MCF 10A (cell line): ENCODE measurements at regions not wholly inside any gene's neighbourhood (a gene's known extent, or its start where the extent isn't known, plus 50 kb on each side); places are given as distances from the start of the nearest gene placed in this dataset.

ENCODE experiments used
- BruUV-seq: library from RNA; stranded (reverse); fragments of 400-500 nt; replicated peaks from 2 replicates; lab custom pipeline; 2021; lab: Mats Ljungman, UMichigan
- CTCF ChIA-PET: fragments of 300-600 bp; sonication (Branson Sonifier 250); formaldehyde crosslinking; extraction: SDS; loops from one replicate; lab custom pipeline; 2021; ENCODE audit warnings: antibody characterized with exemption, inconsistent platforms; lab: Yijun Ruan, JAX
- POLR2A ChIA-PET: fragments of 300-600, 350-650 bp; sonication (Branson Sonifier 250); formaldehyde crosslinking; extraction: SDS; loops from one replicate; lab custom pipeline; 2020; ENCODE audit warnings: antibody characterized with exemption, inconsistent platforms; lab: Yijun Ruan, JAX
- DNase-seq: peaks from one replicate; pipeline ENCODE4 v3.0.0-alpha.2; 2018; ENCODE audit not compliant: unreplicated experiment
- H3K27ac Mint-ChIP-seq: one replicate; pipeline ENCODE4 v1.8.0; 2022; ENCODE audit warnings: mild to moderate bottlenecking, low read depth, mixed read lengths; ENCODE audit not compliant: unreplicated experiment
- H3K27me3 Mint-ChIP-seq: one replicate; pipeline ENCODE4 v1.8.0; 2022; ENCODE audit warnings: mixed read lengths; ENCODE audit not compliant: insufficient read depth, unreplicated experiment
- H3K36me3 Mint-ChIP-seq: one replicate; pipeline ENCODE4 v1.8.0; 2022; ENCODE audit warnings: mild to moderate bottlenecking, moderate library complexity, mixed read lengths; ENCODE audit not compliant: insufficient read depth, unreplicated experiment
- H3K4me1 Mint-ChIP-seq: one replicate; pipeline ENCODE4 v1.8.0; 2022; ENCODE audit warnings: mixed read lengths; ENCODE audit not compliant: insufficient read depth, unreplicated experiment
- H3K4me3 Mint-ChIP-seq: one replicate; pipeline ENCODE4 v1.8.0; 2022; ENCODE audit warnings: mild to moderate bottlenecking, moderate library complexity, mixed read lengths; ENCODE audit not compliant: unreplicated experiment
- H3K9me3 Mint-ChIP-seq: one replicate; pipeline ENCODE4 v1.8.0; 2022; ENCODE audit warnings: mixed read lengths; ENCODE audit not compliant: unreplicated experiment
- CTCF ChIP-seq: fragments of 200-600 bp; IDR thresholded peaks from one replicate; pipeline ENCODE4 v1.8.0; 2022; ENCODE audit warnings: antibody characterized with exemption, mild to moderate bottlenecking; ENCODE audit not compliant: unreplicated experiment
- intact Hi-C: fragments of 100-400 bp; cut with micrococcal nuclease; formaldehyde crosslinking; loops from 2 replicates; pipeline ENCODE4 v1.14.1; 2022

GRCh38 chr13:79742923-79743322 lies 262.0 kb downstream of the NDFIP2 start:
- no peak for TF ChIP-seq CTCF
- CTCF ChIA-PET: interaction anchor here (0.6 kb wide), 1 partner anchor 14 kb away, joined by 4 read pairs; no protein-coding TSS in a partner anchor
- Mint-ChIP-seq H3K27me3 (no peaks in the 10 kb centered on the region), H3K27ac (no peak overlapping the region), H3K4me1 (peaks cover 6% of the 10 kb centered on the region), H3K36me3 (no peaks in the 10 kb centered on the region), H3K9me3 (peaks cover 4% of the 10 kb centered on the region), H3K4me3 (no peak overlapping the region)
- intact Hi-C loops: no loop called here
- no peak for DNase-seq
- POLR2A ChIA-PET: no interaction called here
- no TSS peak for BruUV-seq

DNA sequence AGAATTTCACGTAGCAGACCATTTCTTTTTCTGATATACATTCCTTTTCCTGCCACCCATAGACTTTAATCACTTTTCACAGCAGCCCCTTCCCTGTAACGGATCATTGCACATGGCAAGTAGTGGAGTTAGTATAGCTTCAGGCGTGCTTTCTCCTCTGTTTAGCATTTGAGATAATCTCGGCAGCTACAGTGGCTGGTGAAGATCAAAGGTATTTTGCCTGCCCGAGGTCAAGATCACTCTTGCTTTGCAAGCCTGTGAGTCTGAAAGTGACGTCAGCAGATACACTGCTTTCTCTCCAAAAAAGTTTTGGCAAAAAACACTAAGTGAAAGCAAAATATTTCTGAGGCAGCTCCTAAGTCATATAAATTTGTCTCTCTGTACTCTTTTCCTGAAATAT lies 260.0 kb downstream of the NDFIP2 start:
- ChIA-PET CTCF (interaction anchor here (0.6 kb wide), 1 partner anchor 20 kb away, joined by 3 read pairs; no protein-coding TSS in a partner anchor), POLR2A (interaction anchor here (1.0 to 1.1 kb wide), 2 partner anchors 9 to 19 kb away, joined by 3 to 4 read pairs; no protein-coding TSS in a partner anchor)
- peaks cover 6% of the 10 kb centered on the region for H3K4me1 Mint-ChIP-seq
- no TSS peak for BruUV-seq
- DNase-seq: no peak
- no peak for TF ChIP-seq CTCF
- H3K4me3 Mint-ChIP-seq: no peak overlapping the region
- no peaks in the 10 kb centered on the region for H3K27me3 Mint-ChIP-seq
- no peak overlapping the region for H3K27ac Mint-ChIP-seq
- intact Hi-C loops: no loop called here
- no peaks in the 10 kb centered on the region for H3K36me3 Mint-ChIP-seq
- no peaks in the 10 kb centered on the region for H3K9me3 Mint-ChIP-seq

GRCh38 chr13:79736356-79736755 lies 255.4 kb downstream of the NDFIP2 start:
- Mint-ChIP-seq H3K9me3 (peaks cover 8% of the 10 kb centered on the region), H3K4me1 (peaks cover 12% of the 10 kb centered on the region), H3K27me3 (no peaks in the 10 kb centered on the region), H3K36me3 (no peaks in the 10 kb centered on the region), H3K27ac (no peak overlapping the region), H3K4me3 (no peak overlapping the region)
- TF ChIP-seq CTCF: no peak
- no TSS peak for BruUV-seq
- no peak for DNase-seq
- ChIA-PET POLR2A (no interaction called here), CTCF (interaction anchor here (1.3 kb wide), 1 partner anchor 605 kb away, joined by 3 read pairs; no protein-coding TSS in a partner anchor)
- intact Hi-C loops: no loop called here

DNA sequence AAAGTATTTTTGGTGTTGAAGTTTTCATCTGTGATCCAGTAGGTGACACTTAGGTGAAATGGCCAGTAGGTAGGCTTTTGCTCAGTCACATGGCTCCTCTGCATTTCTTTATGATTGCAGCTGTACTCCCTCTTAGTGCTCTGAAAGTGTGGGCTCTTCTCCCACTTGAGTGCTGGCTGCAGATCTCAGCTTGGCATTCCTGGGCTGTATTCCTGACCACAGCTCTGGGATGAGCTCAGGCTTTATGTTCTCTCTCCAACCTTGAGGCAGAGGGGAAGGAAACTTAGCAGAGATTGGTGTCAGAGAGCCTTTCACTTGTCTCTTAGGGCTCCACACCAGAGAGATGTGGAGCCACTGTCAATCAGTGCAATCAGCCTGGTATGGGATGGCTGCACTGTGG lies 254.3 kb downstream of the NDFIP2 start:
- Mint-ChIP-seq H3K36me3 (no peaks in the 10 kb centered on the region), H3K27me3 (no peaks in the 10 kb centered on the region), H3K27ac (no peak overlapping the region), H3K4me3 (no peak overlapping the region), H3K9me3 (peaks cover 8% of the 10 kb centered on the region), H3K4me1 (peaks cover 6% of the 10 kb centered on the region)
- POLR2A ChIA-PET: interaction anchor here (0.9 kb wide), 1 partner anchor 13 kb away, joined by 3 read pairs; no protein-coding TSS in a partner anchor
- TF ChIP-seq CTCF: no peak
- DNase-seq: no peak
- no TSS peak for BruUV-seq
- intact Hi-C loops: no loop called here
- CTCF ChIA-PET: interaction anchor here (1.2 kb wide), 1 partner anchor 15 kb away, joined by 3 read pairs; no protein-coding TSS in a partner anchor
